Mucosa of rectum (tissue), 2 donors: ENCODE measurements at regions not wholly inside any gene's neighbourhood (a gene's known extent, or its start where the extent isn't known, plus 50 kb on each side); places are given as distances from the start of the nearest gene placed in this dataset.

Source experiments
- H3K27ac ChIP-seq, 2 donors: one replicate each; pipeline ENCODE4 v1.7.0; 2013; ENCODE audit warnings: inconsistent platforms in 2 of 2, low read depth in 2 of 2, low read length in 2 of 2
- H3K27me3 ChIP-seq, 2 donors: one replicate each; pipeline ENCODE4 v1.7.0; 2013; ENCODE audit warnings: low read length in 2 of 2; ENCODE audit not compliant: control insufficient read depth in 2 of 2, insufficient read depth in 2 of 2
- H3K36me3 ChIP-seq, 2 donors: one replicate each; pipeline ENCODE4 v1.7.0; 2013; ENCODE audit warnings: low read length in 2 of 2; ENCODE audit not compliant: control insufficient read depth in 2 of 2, insufficient read depth in 2 of 2
- H3K4me1 ChIP-seq, 2 donors: one replicate each; pipeline ENCODE4 v1.7.0; 2013; ENCODE audit warnings: low read length in 2 of 2, mild to moderate bottlenecking in 1 of 2; ENCODE audit not compliant: control insufficient read depth in 2 of 2, insufficient read depth in 2 of 2
- H3K4me3 ChIP-seq, 2 donors: one replicate each; pipeline ENCODE4 v1.7.0; 2013; ENCODE audit warnings: low read length in 2 of 2
- H3K9ac ChIP-seq, 2 donors: one replicate each; pipeline ENCODE4 v1.7.0; 2013; ENCODE audit warnings: low read length in 2 of 2, low read depth in 1 of 2, mild to moderate bottlenecking in 1 of 2
- H3K9me3 ChIP-seq, 2 donors: one replicate each; pipeline ENCODE4 v1.7.0; 2013; ENCODE audit warnings: low read length in 2 of 2; ENCODE audit not compliant: control insufficient read depth in 2 of 2
- donor health status: healthy.
- donor health status: Normal muscosa, but diverticular disease.

DNA sequence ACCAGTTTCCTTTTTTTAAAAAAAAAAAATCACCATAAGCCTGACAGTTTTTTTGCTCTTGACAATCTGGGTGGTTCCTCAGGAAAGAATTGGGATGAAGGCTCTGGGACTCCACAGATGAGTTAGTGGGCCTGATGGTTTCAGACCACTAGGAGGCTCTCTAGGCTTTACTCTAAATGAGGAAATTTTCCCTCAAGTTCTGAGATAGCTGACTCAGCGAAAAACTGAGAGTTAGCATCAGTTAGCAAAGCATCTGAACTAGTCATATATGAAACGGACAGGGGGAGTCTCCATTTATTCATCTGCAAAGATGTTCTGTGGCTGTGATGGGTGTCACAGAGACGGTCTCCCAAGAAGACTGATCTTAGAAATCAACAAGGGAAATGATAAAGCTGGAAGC, 314.3 kb upstream of the OR4E1 start:
- Histone ChIP-seq H3K27me3 (no peaks in the 10 kb centered on the region), H3K9ac (no peak overlapping the region), H3K9me3 (no peaks in the 10 kb centered on the region), H3K4me3 (no peak overlapping the region), H3K4me1 (no peaks in the 10 kb centered on the region), H3K36me3 (no peaks in the 10 kb centered on the region), H3K27ac (no peak overlapping the region)

DNA sequence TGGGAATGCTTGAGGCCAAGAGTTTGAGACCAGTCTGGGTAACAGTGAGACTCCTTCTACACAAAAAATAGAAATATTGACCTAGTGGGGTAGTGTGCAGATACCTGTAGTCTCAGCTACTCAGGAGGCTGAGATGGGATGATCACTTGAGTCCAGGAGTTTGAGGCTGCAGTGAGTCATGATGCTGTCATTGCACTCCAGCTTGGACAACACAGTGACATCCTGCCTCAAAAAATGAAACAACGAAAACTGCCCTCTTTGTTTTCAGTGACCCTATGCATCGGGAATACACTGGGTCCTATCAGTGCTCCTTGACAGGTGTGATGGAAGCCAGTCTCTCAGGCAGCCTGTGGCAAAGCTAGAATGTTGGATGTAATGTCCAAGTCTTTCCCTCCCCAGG, 311.5 kb upstream of the OR4E1 start:
- H3K4me1 ChIP-seq: no peaks in the 10 kb centered on the region
- no peaks in the 10 kb centered on the region for H3K27me3 ChIP-seq
- no peak overlapping the region for H3K9ac ChIP-seq
- H3K36me3 ChIP-seq: no peaks in the 10 kb centered on the region
- H3K4me3 ChIP-seq: no peak overlapping the region
- H3K9me3 ChIP-seq: no peaks in the 10 kb centered on the region
- no peak overlapping the region for H3K27ac ChIP-seq

DNA sequence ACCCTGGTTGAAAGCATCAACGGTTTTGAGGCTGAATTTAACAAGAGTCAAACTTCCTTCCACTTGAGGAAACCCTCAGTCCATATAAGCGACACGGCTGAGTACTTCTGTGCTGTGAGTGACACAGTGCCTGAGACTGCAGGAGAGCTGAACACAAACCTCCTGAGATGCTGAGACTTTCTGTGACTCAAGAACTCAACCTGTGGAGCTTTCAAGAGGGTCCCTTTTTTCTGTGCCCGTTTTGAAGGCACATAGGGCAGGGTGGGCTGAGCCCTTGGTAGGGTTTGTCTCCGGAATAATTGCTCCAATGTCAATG, 305.3 kb upstream of the OR4E1 start:
- no peaks in the 10 kb centered on the region for H3K9me3 ChIP-seq
- H3K27me3 ChIP-seq: no peaks in the 10 kb centered on the region
- H3K9ac ChIP-seq: no peak overlapping the region
- H3K36me3 ChIP-seq: no peaks in the 10 kb centered on the region
- no peaks in the 10 kb centered on the region for H3K4me1 ChIP-seq
- H3K27ac ChIP-seq: no peak overlapping the region
- no peak overlapping the region for H3K4me3 ChIP-seq

DNA sequence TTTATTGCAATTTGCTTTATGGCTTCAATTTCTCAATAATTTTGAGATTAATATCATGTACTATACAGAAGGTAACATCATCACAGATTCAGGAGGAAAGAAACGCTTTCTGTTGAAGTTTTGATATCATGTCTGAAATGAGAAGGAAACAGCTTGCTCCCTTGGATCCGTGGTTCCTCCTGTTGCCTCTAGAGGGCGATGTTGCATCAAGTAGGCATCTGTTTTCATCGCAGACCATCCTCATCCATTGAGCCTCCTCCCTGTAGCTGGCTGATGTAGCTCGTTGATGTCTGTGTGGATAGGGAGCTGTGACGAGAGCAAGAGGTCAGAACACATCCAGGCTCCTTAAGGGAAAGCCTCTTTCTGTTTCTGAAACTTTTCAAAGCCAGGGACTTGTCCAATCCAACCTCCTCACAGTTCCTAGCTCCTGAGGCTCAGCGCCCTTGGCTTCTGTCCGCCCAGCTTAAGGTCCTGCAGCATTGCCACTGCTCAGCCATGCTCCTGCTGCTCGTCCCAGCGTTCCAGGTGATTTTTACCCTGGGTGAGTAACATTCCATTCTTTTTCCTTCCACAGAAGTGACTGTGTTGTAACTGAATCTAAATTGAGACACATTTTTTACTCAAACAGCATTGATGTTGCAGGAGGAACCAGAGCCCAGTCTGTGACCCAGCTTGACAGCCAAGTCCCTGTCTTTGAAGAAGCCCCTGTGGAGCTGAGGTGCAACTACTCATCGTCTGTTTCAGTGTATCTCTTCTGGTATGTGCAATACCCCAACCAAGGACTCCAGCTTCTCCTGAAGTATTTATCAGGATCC, 304.8 kb upstream of the OR4E1 start:
- Histone ChIP-seq H3K9ac (no peak overlapping the region), H3K4me3 (no peak overlapping the region), H3K27ac (no peak overlapping the region), H3K36me3 (no peaks in the 10 kb centered on the region), H3K4me1 (no peaks in the 10 kb centered on the region), H3K27me3 (no peaks in the 10 kb centered on the region), H3K9me3 (no peaks in the 10 kb centered on the region)

DNA sequence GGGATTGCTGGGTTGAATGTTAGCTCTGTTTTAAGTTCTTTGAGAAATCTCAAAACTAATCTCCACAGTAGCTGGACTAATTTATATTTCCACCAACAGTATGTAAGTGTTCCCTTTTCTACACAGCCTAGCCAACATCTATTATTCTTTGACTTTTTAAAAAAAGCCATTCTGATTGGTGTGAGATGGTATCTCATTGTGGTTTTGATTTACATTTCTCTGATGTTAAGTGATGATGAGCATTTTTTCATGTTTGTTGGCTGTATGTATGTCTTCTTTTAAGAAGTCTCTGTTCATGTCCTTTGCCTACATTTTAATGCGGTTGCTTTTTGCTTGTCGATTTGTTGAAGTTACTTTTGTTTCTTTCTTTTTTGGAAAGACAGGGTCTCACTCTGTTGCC, 301.1 kb upstream of the OR4E1 start:
- H3K4me1 ChIP-seq: no peaks in the 10 kb centered on the region
- no peak overlapping the region for H3K9ac ChIP-seq
- no peaks in the 10 kb centered on the region for H3K36me3 ChIP-seq
- H3K4me3 ChIP-seq: no peak overlapping the region
- no peaks in the 10 kb centered on the region for H3K27me3 ChIP-seq
- no peak overlapping the region for H3K27ac ChIP-seq
- H3K9me3 ChIP-seq: no peaks in the 10 kb centered on the region

DNA sequence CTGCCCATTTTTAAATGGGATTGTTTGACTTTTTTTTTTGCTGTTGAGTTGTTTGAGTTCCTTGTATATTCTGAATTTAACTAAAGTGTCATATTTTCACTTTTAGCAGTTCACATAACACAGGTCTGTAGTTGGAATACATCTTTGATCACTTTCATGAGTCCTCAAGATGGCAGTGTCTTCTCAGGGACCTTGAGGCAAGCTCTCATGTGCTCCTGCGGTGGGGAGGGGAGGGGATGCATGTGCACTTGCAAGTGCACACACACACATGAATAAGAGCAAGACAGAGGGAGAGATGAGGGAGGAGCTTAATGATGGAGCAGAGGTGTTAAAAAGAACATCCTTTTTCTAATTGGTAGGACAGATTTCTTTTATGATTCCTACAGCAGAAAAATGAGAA, 291.4 kb upstream of the OR4E1 start:
- Histone ChIP-seq H3K27ac (no peak overlapping the region), H3K27me3 (no peaks in the 10 kb centered on the region), H3K36me3 (no peaks in the 10 kb centered on the region), H3K9me3 (no peaks in the 10 kb centered on the region), H3K4me1 (no peaks in the 10 kb centered on the region), H3K4me3 (no peak overlapping the region), H3K9ac (no peak overlapping the region)

DNA sequence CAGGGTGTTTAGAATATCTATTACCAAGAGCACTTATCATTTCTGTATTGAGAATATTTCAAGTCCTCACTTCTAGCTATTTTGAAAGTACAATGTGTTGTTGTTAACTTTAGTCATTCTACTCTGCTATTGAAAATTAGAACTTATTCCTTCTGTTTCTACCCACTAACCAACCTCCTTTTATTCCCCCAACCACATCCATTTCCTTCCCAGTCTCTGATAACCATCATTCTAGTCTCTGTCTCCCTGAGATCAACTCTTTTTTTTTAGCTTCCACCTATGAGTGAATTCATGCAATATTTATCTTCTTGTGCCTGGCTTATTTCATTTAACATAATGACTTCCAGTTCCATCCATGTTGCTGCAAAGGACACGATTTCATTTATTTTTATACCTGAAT, 290.6 kb upstream of the OR4E1 start:
- H3K27ac ChIP-seq: no peak overlapping the region
- no peaks in the 10 kb centered on the region for H3K27me3 ChIP-seq
- no peak overlapping the region for H3K4me3 ChIP-seq
- no peaks in the 10 kb centered on the region for H3K9me3 ChIP-seq
- no peaks in the 10 kb centered on the region for H3K36me3 ChIP-seq
- no peak overlapping the region for H3K9ac ChIP-seq
- H3K4me1 ChIP-seq: no peaks in the 10 kb centered on the region

DNA sequence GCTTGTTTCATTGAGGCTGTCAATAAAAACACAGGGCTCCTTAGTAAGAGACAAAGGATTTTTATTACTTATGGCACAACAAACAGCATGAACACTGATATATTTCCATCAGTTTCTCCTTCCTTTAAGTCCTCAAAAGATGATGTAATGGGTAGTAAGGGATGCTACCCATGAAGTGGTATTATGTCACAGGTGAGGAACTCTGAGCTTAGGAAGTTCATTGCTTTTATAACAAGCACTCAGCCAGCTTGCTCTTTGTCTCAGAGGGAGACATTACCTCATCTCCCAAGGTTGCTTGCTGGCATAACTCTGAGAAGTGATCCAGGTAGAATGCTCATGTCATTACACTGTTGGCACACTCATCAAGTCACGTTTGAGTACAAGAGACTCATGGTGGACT, 287.0 kb upstream of the OR4E1 start:
- H3K4me1 ChIP-seq: no peaks in the 10 kb centered on the region

DNA sequence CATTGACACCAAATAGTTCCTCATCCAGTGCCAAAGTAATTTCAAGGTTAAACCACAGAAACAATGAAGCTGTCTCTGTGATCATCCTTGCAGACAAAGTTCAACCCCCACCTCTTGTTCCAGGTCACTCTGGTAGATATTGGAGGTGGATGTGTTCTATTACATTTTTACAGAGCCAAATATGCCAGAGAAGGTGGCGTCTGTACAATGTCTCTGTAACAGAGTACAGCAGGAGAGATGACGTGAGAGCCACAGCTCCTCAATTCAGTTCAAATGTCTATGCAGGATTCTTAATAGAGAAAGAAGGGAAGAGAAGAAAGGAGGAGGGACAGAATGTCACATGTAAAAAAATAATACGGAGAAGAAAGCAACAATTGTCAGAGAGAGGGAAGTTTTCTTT, 268.3 kb upstream of the OR4E1 start:
- Histone ChIP-seq H3K9me3 (no peaks in the 10 kb centered on the region), H3K36me3 (no peaks in the 10 kb centered on the region), H3K27me3 (no peaks in the 10 kb centered on the region), H3K4me1 (no peaks in the 10 kb centered on the region), H3K4me3 (no peak overlapping the region), H3K9ac (no peak overlapping the region), H3K27ac (no peak overlapping the region)

More for the DNA sequence above, 287.0 kb upstream of the OR4E1 start:
- H3K9me3 ChIP-seq: no peaks in the 10 kb centered on the region
- H3K27me3 ChIP-seq: no peaks in the 10 kb centered on the region
- H3K4me3 ChIP-seq: no peak overlapping the region
- no peak overlapping the region for H3K9ac ChIP-seq
- H3K36me3 ChIP-seq: no peaks in the 10 kb centered on the region
- H3K27ac ChIP-seq: no peak overlapping the region

DNA sequence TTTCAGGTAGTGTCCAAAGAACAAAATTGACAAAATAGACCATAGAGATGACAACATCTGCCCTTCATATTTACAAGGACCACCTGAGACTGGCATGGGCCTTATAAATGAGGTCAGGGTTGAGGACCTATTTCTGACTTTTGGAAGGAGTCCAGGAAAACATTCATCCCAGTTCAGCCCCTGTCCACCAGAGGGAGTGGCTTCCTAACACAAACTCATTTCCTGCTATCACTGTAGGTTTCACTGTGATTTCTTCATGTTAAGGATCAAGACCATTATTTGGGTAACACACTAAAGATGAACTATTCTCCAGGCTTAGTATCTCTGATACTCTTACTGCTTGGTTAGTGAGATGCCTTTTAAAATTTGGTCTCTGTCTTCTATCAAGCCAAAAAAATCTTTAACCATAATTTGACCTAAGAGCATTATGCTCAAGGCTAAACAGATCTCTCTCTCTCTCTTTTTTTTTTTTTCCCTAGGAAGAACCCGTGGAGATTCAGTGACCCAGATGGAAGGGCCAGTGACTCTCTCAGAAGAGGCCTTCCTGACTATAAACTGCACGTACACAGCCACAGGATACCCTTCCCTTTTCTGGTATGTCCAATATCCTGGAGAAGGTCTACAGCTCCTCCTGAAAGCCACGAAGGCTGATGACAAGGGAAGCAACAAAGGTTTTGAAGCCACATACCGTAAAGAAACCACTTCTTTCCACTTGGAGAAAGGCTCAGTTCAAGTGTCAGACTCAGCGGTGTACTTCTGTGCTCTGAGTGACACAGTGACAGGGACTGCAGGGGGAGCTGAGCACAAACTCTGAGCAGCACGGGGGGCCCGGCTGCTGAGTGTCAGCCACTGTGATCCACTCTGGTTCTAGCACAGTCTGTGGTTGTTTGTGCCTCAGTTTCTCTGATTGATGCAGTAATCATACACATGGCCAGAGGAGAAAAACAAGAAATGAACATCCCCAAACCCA, 267.6 kb upstream of the OR4E1 start:
- Histone ChIP-seq H3K36me3 (no peaks in the 10 kb centered on the region), H3K4me1 (no peaks in the 10 kb centered on the region), H3K27ac (no peak overlapping the region), H3K27me3 (no peaks in the 10 kb centered on the region), H3K4me3 (no peak overlapping the region), H3K9ac (no peak overlapping the region), H3K9me3 (no peaks in the 10 kb centered on the region)
